ENCODE measurements at regions not wholly inside any gene's neighbourhood (a gene's known extent, or its start where the extent isn't known, plus 50 kb on each side); places are given as distances from the start of the nearest gene placed in this dataset.
A peak's percentile ranks its signal among the peaks of the same experiment; 100 is the strongest.

DNA sequence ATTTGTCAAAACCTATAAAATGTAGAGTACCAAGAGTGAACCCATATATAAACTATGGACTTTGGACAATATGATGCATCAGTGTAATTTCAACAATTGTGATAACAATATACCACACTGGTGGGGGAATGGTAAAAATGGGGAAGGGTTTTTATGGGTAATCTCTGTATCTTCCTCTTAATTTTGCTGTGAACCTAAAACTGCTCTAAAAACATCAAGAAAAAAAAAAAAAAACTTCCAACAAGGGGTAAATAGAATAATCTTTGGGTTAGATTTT, 592.0 kb upstream of the ADGRB3 start:
- no peaks in the 10 kb centered on the region for H3K4me1 ChIP-seq
- no peak for DNase-seq (ENCODE audit: low read depth in 1 of 2, low spot score in 1 of 2)
- ATAC-seq = no peak
- ChIA-PET POLR2A (no interaction called here), CTCF (no interaction called here)
- H3K4me2 ChIP-seq = no peak overlapping the region
- H3K27ac ChIP-seq = no peak overlapping the region
- no peak for TF ChIP-seq BHLHE40 (IDR thresholded peaks at IDR 0.05; ENCODE audit: low read depth, low read length)
- no peak for TF ChIP-seq FOXS1 (CRISPR knock-in tag; IDR thresholded peaks at IDR 0.05)
- no peak for TF ChIP-seq NPAS2 (CRISPR knock-in tag; IDR thresholded peaks at IDR 0.05; ENCODE audit: borderline replicate concordance)
- TF ChIP-seq NFE2L2 (conservative IDR thresholded peaks at IDR 0.05; ENCODE audit: low read length) = no peak
- TF ChIP-seq KDM5A (IDR thresholded peaks at IDR 0.05) = no peak
- no peak for TF ChIP-seq POLR2AphosphoS2 (conservative IDR thresholded peaks at IDR 0.05; ENCODE audit: low read length)
- no peak for TF ChIP-seq MAFK (IDR thresholded peaks at IDR 0.05; ENCODE audit: partially characterized antibody)
- no peak overlapping the region for H3K4me3 ChIP-seq
- FAIRE-seq = no peak
- H3K9me3 ChIP-seq = no peaks in the 10 kb centered on the region

DNA sequence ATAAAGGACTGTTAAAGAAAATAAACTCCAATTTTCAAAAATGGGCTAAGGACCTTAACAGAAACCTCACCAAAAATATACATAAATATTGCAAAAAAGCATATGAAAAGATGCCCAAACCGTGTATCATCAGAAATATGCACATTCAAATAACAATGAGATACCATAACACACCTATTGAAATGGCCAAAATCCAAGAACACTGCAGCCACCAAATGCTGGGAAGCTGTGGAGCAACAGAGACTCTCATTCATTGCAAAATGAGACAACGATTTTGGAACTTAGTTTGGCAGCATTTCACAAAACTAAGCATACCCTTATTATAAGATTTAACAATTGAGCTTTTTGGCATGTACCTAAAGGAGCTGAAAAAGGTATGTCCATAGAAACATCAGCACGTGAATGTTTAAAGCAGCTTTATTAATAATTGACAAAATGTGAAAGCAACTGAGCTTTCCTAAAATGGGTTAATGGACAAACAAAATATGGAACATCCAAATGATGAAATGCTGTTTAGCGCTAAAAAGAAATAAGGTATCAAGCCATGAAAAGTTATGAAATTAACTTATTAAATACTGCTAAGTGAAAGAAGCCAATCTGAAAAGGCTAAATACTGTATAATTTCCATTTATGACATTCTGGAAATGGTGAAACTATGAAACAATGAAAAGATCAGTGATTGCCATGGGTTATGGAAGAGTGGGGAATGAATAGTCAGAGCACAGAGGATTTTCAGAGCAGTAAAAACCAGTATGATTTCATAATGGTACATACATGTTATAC, 592.6 kb upstream of the ADGRB3 start:
- ATAC-seq (no peak), FAIRE-seq (no peak), DNase-seq (ENCODE audit: low read depth in 1 of 2, low spot score in 1 of 2) (no peak)
- no peaks in the 10 kb centered on the region for H3K9me3 ChIP-seq
- H3K4me2 ChIP-seq = no peak overlapping the region
- no peak for TF ChIP-seq TP53 (CRISPR knock-in tag; IDR thresholded peaks at IDR 0.05)
- no peak for TF ChIP-seq HMGXB4 (CRISPR knock-in tag; IDR thresholded peaks at IDR 0.05; ENCODE audit: borderline replicate concordance)
- no peak for TF ChIP-seq ELK1 (IDR thresholded peaks at IDR 0.05; ENCODE audit: low read depth, low read length)
- no peak for TF ChIP-seq ZFP36 (IDR thresholded peaks at IDR 0.05; ENCODE audit: borderline replicate concordance, partially characterized antibody)
- no peak for TF ChIP-seq CEBPB (IDR thresholded peaks at IDR 0.05)
- TF ChIP-seq CBX2 (IDR thresholded peaks at IDR 0.05; ENCODE audit: borderline replicate concordance, low read depth) = no peak
- TF ChIP-seq RFX5 (IDR thresholded peaks at IDR 0.05) = no peak
- TF ChIP-seq SMC3 (IDR thresholded peaks at IDR 0.05) = no peak
- no peak for TF ChIP-seq SREBF2 (IDR thresholded peaks at IDR 0.05)
- TF ChIP-seq CTCF (IDR thresholded peaks at IDR 0.05) = no peak
- TF ChIP-seq MYC (IDR thresholded peaks at IDR 0.05; ENCODE audit: borderline replicate concordance, low read length) = no peak
- 31% methylated on average over 4 of the region's 4 CpGs for WGBS (ENCODE audit: missing lambda C conversion rate)
- no peak overlapping the region for H3K4me3 ChIP-seq
- no peak overlapping the region for H3K27ac ChIP-seq
- no peaks in the 10 kb centered on the region for H3K4me1 ChIP-seq
- ChIA-PET CTCF (no interaction called here), POLR2A (no interaction called here)

DNA sequence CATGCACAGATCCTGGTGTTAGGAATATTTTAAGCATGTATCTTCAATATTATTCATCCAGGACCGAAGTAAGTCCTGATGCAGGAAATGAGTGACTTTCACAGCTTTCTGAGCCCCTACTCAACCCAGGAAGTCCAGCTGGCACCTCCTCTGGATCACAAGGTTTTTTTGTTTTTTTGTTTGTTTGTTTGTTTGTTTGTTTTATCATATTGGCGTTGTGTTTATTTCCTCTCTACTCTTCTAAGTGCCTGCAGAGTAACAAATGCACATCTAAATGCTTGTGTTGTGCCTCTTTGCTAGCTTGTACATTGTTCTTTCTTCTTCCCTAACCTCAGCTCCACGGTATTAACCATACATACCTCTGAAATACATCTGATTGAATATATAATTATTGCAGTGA, 594.3 kb upstream of the ADGRB3 start:
- Histone ChIP-seq H3K27ac (no peak overlapping the region), H3K4me2 (peak overlapping the region; percentile 46; the same call in 2 of the 3 replicates), H3K4me3 (no peak overlapping the region), H3K4me1 (no peaks in the 10 kb centered on the region), H3K9me3 (no peaks in the 10 kb centered on the region)
- TF ChIP-seq TFCP2L1 (CRISPR knock-in tag; IDR thresholded peaks at IDR 0.05) = no peak
- no peak for TF ChIP-seq KDM1A (IDR thresholded peaks at IDR 0.05; ENCODE audit: low read depth)
- no peak for TF ChIP-seq POLR2A (IDR thresholded peaks at IDR 0.05; ENCODE audit: low read length)
- no peak for TF ChIP-seq E2F6 (IDR thresholded peaks at IDR 0.05; ENCODE audit: borderline replicate concordance, low read depth)
- TF ChIP-seq BCL3 (IDR thresholded peaks at IDR 0.05) = no peak
- no peak for TF ChIP-seq TP53 (CRISPR knock-in tag; IDR thresholded peaks at IDR 0.05)
- POLR2A ChIA-PET = no interaction called here
- CTCF ChIA-PET = no interaction called here
- WGBS (ENCODE audit: missing lambda C conversion rate) = 0% methylated on average over 3 of the region's 3 CpGs
- no peak for ATAC-seq
- DNase-seq (ENCODE audit: low read depth in 1 of 2, low spot score in 1 of 2) = no peak
- FAIRE-seq = no peak

Measured in A549 (cell line).